ENCODE measurements at regions not wholly inside any gene's neighbourhood (a gene's known extent, or its start where the extent isn't known, plus 50 kb on each side); places are given as distances from the start of the nearest gene placed in this dataset.

DNA sequence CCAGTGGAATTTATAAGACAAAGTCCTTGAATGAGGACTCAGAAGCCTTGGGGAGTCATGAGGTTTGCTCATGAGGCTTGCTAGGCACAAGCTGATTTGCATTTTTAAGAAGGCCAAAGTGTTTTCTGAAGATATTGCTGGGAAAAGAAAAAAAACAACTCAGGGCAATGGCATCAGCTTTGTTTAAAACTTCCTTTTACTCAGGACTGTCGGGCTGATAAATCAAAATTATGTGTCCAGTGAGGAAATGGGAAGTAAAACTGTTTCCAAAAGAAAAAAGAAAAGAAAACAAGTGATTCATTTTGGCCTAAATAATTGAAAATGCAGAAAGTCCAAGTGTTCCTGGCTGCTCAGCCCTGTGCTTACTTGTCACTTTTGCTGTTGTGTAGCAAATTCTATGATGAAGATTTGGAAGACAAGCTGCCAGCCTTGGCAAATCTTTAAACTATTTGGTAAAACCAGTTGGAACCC lies 282.4 kb downstream of the HLX start:
- no peaks in the 10 kb centered on the region for H3K4me1 ChIP-seq (ENCODE audit: control insufficient read depth, extremely low read depth, insufficient read depth, low read length)
- H4K20me1 ChIP-seq (ENCODE audit: control insufficient read depth, extremely low read depth, insufficient read depth, low read length), result no peaks in the 10 kb centered on the region
- no peaks in the 10 kb centered on the region for H3K36me3 ChIP-seq (ENCODE audit: control insufficient read depth in 2 of 2, extremely low read depth in 1 of 2, insufficient read depth in 2 of 2, low read length in 2 of 2)
- H3K27ac ChIP-seq (ENCODE audit: control insufficient read depth, insufficient read depth, low read length), result no peak overlapping the region
- no peak overlapping the region for H3K4me3 ChIP-seq (ENCODE audit: control insufficient read depth in 2 of 3, extremely low read depth in 1 of 3, insufficient read depth in 2 of 3, low read depth in 1 of 3, low read length in 3 of 3)
- TF ChIP-seq, protein P1, sequence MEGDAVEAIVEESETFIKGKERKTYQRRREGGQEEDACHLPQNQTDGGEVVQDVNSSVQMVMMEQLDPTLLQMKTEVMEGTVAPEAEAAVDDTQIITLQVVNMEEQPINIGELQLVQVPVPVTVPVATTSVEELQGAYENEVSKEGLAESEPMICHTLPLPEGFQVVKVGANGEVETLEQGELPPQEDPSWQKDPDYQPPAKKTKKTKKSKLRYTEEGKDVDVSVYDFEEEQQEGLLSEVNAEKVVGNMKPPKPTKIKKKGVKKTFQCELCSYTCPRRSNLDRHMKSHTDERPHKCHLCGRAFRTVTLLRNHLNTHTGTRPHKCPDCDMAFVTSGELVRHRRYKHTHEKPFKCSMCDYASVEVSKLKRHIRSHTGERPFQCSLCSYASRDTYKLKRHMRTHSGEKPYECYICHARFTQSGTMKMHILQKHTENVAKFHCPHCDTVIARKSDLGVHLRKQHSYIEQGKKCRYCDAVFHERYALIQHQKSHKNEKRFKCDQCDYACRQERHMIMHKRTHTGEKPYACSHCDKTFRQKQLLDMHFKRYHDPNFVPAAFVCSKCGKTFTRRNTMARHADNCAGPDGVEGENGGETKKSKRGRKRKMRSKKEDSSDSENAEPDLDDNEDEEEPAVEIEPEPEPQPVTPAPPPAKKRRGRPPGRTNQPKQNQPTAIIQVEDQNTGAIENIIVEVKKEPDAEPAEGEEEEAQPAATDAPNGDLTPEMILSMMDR (optimal IDR thresholded peaks at IDR 0.05 in 1 of 3, IDR thresholded peaks at IDR 0.05 in 1 of 3, conservative IDR thresholded peaks at IDR 0.05 in 1 of 3; ENCODE audit: extremely low read depth in 1 of 3, insufficient read depth in 2 of 3, low read length in 3 of 3), result no peak
- TF ChIP-seq EZH2 (IDR thresholded peaks at IDR 0.05; ENCODE audit: low read length), result no peak
- no peaks in the 10 kb centered on the region for H3K9me1 ChIP-seq (ENCODE audit: control insufficient read depth, extremely low read depth, insufficient read depth, low read length)
- H2AFZ ChIP-seq (ENCODE audit: control insufficient read depth, low read length), result no peak overlapping the region
- no peak for DNase-seq (ENCODE audit: low read depth, low spot score)
- H3K27me3 ChIP-seq (ENCODE audit: control insufficient read depth, extremely low read depth, insufficient read depth, low read length), result no peaks in the 10 kb centered on the region
- H3K79me2 ChIP-seq (ENCODE audit: control insufficient read depth, insufficient read depth, low read length), result no peaks in the 10 kb centered on the region
- H3K9me3 ChIP-seq (ENCODE audit: control insufficient read depth, low read depth, low read length), result no peaks in the 10 kb centered on the region
- H3K9ac ChIP-seq (ENCODE audit: control insufficient read depth, extremely low read depth, insufficient read depth, low read length), result no peak overlapping the region
- dilution Hi-C loops (cut with MboI; ENCODE audit: extremely low pct_ligation_motif_present, low sequenced_read_pairs), result no loop called here
- FAIRE-seq, result no peak
- H3K4me2 ChIP-seq (ENCODE audit: control insufficient read depth, extremely low read depth, insufficient read depth, low read depth, low read length), result no peak overlapping the region

DNA sequence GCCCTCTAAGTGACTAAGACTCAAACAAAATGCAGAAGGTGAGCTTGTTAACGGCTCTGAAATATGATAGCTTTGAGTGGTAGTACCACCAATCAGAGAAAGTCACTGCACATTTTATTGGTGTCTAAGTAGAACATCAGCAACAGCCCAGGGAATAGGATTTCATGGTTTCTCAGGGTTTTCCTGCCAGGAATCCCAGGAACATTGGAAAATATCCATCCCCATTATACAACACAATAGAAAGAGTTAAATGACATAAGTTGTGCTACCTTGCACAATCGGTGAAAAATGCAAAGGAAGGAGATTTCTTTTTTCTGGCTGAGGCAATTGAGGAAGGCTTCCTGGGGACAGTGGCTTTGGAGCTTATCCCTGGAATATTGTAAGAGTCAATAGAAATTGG lies 283.1 kb downstream of the HLX start:
- Histone ChIP-seq H3K79me2 (ENCODE audit: control insufficient read depth, insufficient read depth, low read length) (no peaks in the 10 kb centered on the region), H3K9ac (ENCODE audit: control insufficient read depth, extremely low read depth, insufficient read depth, low read length) (no peak overlapping the region), H2AFZ (ENCODE audit: control insufficient read depth, low read length) (no peak overlapping the region), H3K4me2 (ENCODE audit: control insufficient read depth, extremely low read depth, insufficient read depth, low read depth, low read length) (no peak overlapping the region), H4K20me1 (ENCODE audit: control insufficient read depth, extremely low read depth, insufficient read depth, low read length) (no peaks in the 10 kb centered on the region), H3K9me3 (ENCODE audit: control insufficient read depth, low read depth, low read length) (no peaks in the 10 kb centered on the region), H3K9me1 (ENCODE audit: control insufficient read depth, extremely low read depth, insufficient read depth, low read length) (no peaks in the 10 kb centered on the region), H3K4me3 (ENCODE audit: control insufficient read depth in 2 of 3, extremely low read depth in 1 of 3, insufficient read depth in 2 of 3, low read depth in 1 of 3, low read length in 3 of 3) (no peak overlapping the region), H3K36me3 (ENCODE audit: control insufficient read depth in 2 of 2, extremely low read depth in 1 of 2, insufficient read depth in 2 of 2, low read length in 2 of 2) (no peaks in the 10 kb centered on the region), H3K27ac (ENCODE audit: control insufficient read depth, insufficient read depth, low read length) (no peak overlapping the region), H3K4me1 (ENCODE audit: control insufficient read depth, extremely low read depth, insufficient read depth, low read length) (no peaks in the 10 kb centered on the region), H3K27me3 (ENCODE audit: control insufficient read depth, extremely low read depth, insufficient read depth, low read length) (no peaks in the 10 kb centered on the region)
- dilution Hi-C loops (cut with MboI; ENCODE audit: extremely low pct_ligation_motif_present, low sequenced_read_pairs), result no loop called here
- TF ChIP-seq, protein P1 (optimal IDR thresholded peaks at IDR 0.05 in 1 of 3, IDR thresholded peaks at IDR 0.05 in 1 of 3, conservative IDR thresholded peaks at IDR 0.05 in 1 of 3; ENCODE audit: extremely low read depth in 1 of 3, insufficient read depth in 2 of 3, low read length in 3 of 3), result no peak
- no peak for TF ChIP-seq EZH2 (IDR thresholded peaks at IDR 0.05; ENCODE audit: low read length)
- DNase-seq (ENCODE audit: low read depth, low spot score) (no peak), FAIRE-seq (no peak)
